HepG2 (cell line): ENCODE measurements at regions not wholly inside any gene's neighbourhood (a gene's known extent, or its start where the extent isn't known, plus 50 kb on each side); places are given as distances from the start of the nearest gene placed in this dataset.

Source experiments
- FOXA1 ChIP-seq, 2 experiments: fragments of 450-650 bp in 1 of 2; sonication (generic) in 1 of 2; formaldehyde crosslinking in 1 of 2; IDR thresholded peaks; 2 replicates each; pipeline versions ENCODE4 v1.4.0 to v1.6.1; 2016 to 2020; ENCODE audit warnings: missing genetic modification reagents in 1 of 2
- MTA1 ChIP-seq: sonication (generic); formaldehyde crosslinking; IDR thresholded peaks from 2 replicates; pipeline ENCODE4 v1.4.0; 2020; ENCODE audit warnings: missing genetic modification reagents, mild to moderate bottlenecking, borderline replicate concordance
- SMARCC2 ChIP-seq: fragments of 450-650 bp; IDR thresholded peaks from 2 replicates; pipeline ENCODE4 v1.6.1; 2017; ENCODE audit warnings: antibody characterized with exemption, mild to moderate bottlenecking
- TERF1 ChIP-seq: sonication (generic); formaldehyde crosslinking; IDR thresholded peaks from 2 replicates; pipeline ENCODE4 v1.8.0; 2022; ENCODE audit warnings: mild to moderate bottlenecking, missing genetic modification reagents, moderate library complexity
- ZBTB40 ChIP-seq, 2 experiments: fragments of 450-650 bp in 1 of 2; sonication (generic) in 1 of 2; formaldehyde crosslinking in 1 of 2; IDR thresholded peaks; 2 replicates each; pipeline versions ENCODE4 v1.6.1 to v1.8.0; 2016 to 2022; ENCODE audit warnings: antibody characterized with exemption in 1 of 2, mild to moderate bottlenecking in 1 of 2, missing genetic modification reagents in 1 of 2
- ZFP36L2 ChIP-seq: sonication (generic); formaldehyde crosslinking; IDR thresholded peaks from 2 replicates; pipeline ENCODE4 v1.4.0; 2020; ENCODE audit warnings: missing genetic modification reagents
- ZFP41 ChIP-seq: sonication (generic); formaldehyde crosslinking; IDR thresholded peaks from 2 replicates; pipeline ENCODE4 v1.4.0; 2020; ENCODE audit warnings: mild to moderate bottlenecking, missing genetic modification reagents, borderline replicate concordance
- ZGPAT ChIP-seq: IDR thresholded peaks from 2 replicates; pipeline ENCODE4 v1.6.1; 2016; ENCODE audit warnings: mild to moderate bottlenecking
- TF ChIP-seq, protein P1 (sequence below): sonication (generic); formaldehyde crosslinking; IDR thresholded peaks from 2 replicates; pipeline ENCODE4 v1.4.0; 2020; ENCODE audit warnings: missing genetic modification reagents

DNA sequence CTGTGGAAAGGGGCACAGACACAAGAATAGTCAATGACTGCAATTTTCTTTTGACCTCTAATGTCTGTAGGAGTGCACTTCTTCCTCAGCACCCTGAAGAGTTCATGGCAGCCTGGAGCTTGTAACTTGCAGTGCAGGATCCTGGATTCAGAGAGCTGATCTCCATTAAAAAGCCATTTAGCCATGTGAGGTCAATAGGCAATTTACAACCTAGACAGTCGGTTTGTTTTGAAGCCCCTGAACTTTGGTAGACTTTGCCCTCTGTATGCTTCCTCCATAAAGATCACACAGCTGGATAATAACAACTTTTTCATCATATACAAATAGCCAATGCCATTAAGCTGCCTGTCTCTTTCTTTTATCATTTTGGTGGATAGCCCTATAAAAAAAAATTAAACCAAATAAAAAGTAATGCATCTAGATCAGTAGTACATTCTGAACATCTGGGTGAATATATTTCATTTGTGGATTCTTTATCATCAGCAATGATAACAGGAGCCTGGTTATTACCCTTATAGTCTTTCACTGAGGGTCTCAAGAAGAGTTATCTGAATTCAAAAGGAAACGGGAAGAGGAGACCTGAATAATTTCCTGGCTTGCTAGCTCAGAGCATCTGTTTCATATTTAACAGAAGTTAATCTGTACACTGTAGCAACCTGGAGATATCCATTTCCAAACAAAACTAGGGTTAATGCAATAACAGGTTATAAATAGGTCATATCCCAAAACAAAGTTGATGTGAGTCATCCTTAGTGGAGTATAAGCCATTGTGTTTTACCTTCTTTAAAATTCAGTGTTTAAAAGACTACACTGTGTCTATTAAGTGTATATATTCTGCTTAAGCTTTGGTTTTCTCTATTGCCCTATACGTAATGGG lies 193.8 kb upstream of the ACTBL2 start (continued):
- TF ChIP-seq, protein P1, sequence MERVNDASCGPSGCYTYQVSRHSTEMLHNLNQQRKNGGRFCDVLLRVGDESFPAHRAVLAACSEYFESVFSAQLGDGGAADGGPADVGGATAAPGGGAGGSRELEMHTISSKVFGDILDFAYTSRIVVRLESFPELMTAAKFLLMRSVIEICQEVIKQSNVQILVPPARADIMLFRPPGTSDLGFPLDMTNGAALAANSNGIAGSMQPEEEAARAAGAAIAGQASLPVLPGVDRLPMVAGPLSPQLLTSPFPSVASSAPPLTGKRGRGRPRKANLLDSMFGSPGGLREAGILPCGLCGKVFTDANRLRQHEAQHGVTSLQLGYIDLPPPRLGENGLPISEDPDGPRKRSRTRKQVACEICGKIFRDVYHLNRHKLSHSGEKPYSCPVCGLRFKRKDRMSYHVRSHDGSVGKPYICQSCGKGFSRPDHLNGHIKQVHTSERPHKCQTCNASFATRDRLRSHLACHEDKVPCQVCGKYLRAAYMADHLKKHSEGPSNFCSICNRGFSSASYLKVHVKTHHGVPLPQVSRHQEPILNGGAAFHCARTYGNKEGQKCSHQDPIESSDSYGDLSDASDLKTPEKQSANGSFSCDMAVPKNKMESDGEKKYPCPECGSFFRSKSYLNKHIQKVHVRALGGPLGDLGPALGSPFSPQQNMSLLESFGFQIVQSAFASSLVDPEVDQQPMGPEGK, result no peak
- TF ChIP-seq TERF1 (CRISPR knock-in tag), result no peak
- TF ChIP-seq ZFP41, result no peak
- TF ChIP-seq MTA1 (CRISPR knock-in tag), result no peak
- no peak for TF ChIP-seq FOXA1 (IDR thresholded peaks at IDR 0.05)
- no peak for TF ChIP-seq FOXA1 (CRISPR knock-in tag; IDR thresholded peaks at IDR 0.05)
- TF ChIP-seq ZBTB40 (IDR thresholded peaks at IDR 0.05), result no peak
- no peak for TF ChIP-seq ZBTB40 (CRISPR knock-in tag; IDR thresholded peaks at IDR 0.05)
- TF ChIP-seq SMARCC2, result no peak
- no peak for TF ChIP-seq ZFP36L2
- no peak for TF ChIP-seq ZGPAT (CRISPR knock-in tag)
